ENCODE measurements at regions not wholly inside any gene's neighbourhood (a gene's known extent, or its start where the extent isn't known, plus 50 kb on each side); places are given as distances from the start of the nearest gene placed in this dataset.

DNA sequence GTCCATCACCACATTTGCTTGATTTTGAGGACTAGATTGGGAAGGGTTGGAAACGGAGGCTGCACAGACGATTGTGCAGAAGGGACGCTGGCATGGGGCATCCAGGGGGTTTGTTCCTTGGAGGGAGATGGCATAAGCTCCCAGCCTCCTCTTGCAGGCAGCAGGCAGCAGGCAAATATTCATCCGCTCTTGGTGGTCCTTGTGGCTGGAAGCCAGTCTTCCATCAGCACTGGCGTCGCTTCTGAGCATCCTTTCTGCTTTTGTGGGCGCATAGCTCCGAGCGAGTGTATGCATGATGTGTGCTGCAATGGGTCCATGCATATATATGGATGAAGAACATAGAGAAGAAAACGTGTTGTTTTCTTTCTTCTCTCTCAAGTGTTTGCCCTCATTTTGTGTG is 166.1 kb upstream of the NTM start:
- H4K20me1 ChIP-seq (ENCODE audit: control insufficient read depth, extremely low read depth, insufficient read depth, low read length) = no peaks in the 10 kb centered on the region
- no peak overlapping the region for H2AFZ ChIP-seq (ENCODE audit: low read length)
- no peak overlapping the region for H3K4me3 ChIP-seq (replicated peaks in 1 of 4; ENCODE audit: control extremely low read depth in 1 of 4, insufficient read depth in 1 of 4, low read depth in 3 of 4, low read length in 4 of 4)
- no peak for TF ChIP-seq EZH2 (IDR thresholded peaks at IDR 0.05; ENCODE audit: low read length, missing control alignments)
- TF ChIP-seq, protein P1, sequence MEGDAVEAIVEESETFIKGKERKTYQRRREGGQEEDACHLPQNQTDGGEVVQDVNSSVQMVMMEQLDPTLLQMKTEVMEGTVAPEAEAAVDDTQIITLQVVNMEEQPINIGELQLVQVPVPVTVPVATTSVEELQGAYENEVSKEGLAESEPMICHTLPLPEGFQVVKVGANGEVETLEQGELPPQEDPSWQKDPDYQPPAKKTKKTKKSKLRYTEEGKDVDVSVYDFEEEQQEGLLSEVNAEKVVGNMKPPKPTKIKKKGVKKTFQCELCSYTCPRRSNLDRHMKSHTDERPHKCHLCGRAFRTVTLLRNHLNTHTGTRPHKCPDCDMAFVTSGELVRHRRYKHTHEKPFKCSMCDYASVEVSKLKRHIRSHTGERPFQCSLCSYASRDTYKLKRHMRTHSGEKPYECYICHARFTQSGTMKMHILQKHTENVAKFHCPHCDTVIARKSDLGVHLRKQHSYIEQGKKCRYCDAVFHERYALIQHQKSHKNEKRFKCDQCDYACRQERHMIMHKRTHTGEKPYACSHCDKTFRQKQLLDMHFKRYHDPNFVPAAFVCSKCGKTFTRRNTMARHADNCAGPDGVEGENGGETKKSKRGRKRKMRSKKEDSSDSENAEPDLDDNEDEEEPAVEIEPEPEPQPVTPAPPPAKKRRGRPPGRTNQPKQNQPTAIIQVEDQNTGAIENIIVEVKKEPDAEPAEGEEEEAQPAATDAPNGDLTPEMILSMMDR (conservative IDR thresholded peaks at IDR 0.05 in 1 of 2, IDR thresholded peaks at IDR 0.05 in 1 of 2; ENCODE audit: low read depth in 1 of 2, low read length in 2 of 2) = no peak
- no peaks in the 10 kb centered on the region for H3K4me1 ChIP-seq (ENCODE audit: control insufficient read depth, extremely low read depth, insufficient read depth, low read length)
- H3K36me3 ChIP-seq (ENCODE audit: control insufficient read depth, insufficient read depth, low read length) = no peaks in the 10 kb centered on the region
- no peak overlapping the region for H3K9ac ChIP-seq (ENCODE audit: insufficient read depth, low read length)
- H3K27me3 ChIP-seq (ENCODE audit: control insufficient read depth, insufficient read depth, low read length) = no peaks in the 10 kb centered on the region
- no peak for DNase-seq (ENCODE audit: low read depth in 2 of 2)
- H3K27ac ChIP-seq (ENCODE audit: insufficient read depth, low read length) = no peak overlapping the region
- no peaks in the 10 kb centered on the region for H3K79me2 ChIP-seq (ENCODE audit: control insufficient read depth, insufficient read depth, low read length)
- no peak overlapping the region for H3K4me2 ChIP-seq (ENCODE audit: extremely low read depth, insufficient read depth, low read length)
- no peaks in the 10 kb centered on the region for H3K9me3 ChIP-seq (ENCODE audit: control insufficient read depth, insufficient read depth, low read depth, low read length)

DNA sequence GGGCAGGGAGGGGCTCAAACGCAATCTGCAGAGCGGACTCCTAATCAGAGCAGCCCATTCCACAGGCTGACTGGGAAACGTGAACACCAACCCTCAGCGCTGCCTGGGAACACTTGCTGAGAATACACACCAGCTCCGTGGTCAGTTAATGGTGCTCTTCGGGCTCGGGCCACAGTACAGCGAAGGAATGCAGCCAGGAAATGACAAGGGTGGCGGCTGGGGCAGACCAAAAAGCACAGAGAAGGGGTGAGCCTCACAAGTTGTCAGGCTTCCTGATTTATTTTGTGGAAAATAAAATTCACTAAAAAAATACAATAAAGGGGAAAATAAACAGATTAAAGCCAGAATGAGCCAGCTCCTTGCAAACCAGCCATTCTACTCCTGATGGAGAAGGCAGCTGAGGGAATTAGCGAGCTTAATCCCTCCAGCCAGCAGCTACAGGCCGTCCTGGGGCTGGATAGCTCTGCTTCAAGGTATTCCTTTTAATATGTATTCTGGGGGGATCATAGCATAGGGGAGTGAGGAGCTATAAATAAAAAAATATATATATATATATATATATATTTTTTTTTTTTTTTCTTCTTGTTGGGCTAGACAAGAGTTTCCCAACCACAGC is 165.5 kb upstream of the NTM start:
- Histone ChIP-seq H3K27ac (ENCODE audit: insufficient read depth, low read length) (no peak overlapping the region), H3K9ac (ENCODE audit: insufficient read depth, low read length) (no peak overlapping the region), H3K4me3 (replicated peaks in 1 of 4; ENCODE audit: control extremely low read depth in 1 of 4, insufficient read depth in 1 of 4, low read depth in 3 of 4, low read length in 4 of 4) (no peak overlapping the region), H3K27me3 (ENCODE audit: control insufficient read depth, insufficient read depth, low read length) (no peaks in the 10 kb centered on the region), H3K36me3 (ENCODE audit: control insufficient read depth, insufficient read depth, low read length) (no peaks in the 10 kb centered on the region), H2AFZ (ENCODE audit: low read length) (no peak overlapping the region), H3K4me2 (ENCODE audit: extremely low read depth, insufficient read depth, low read length) (no peak overlapping the region), H3K4me1 (ENCODE audit: control insufficient read depth, extremely low read depth, insufficient read depth, low read length) (no peaks in the 10 kb centered on the region), H3K9me3 (ENCODE audit: control insufficient read depth, insufficient read depth, low read depth, low read length) (no peaks in the 10 kb centered on the region), H4K20me1 (ENCODE audit: control insufficient read depth, extremely low read depth, insufficient read depth, low read length) (no peaks in the 10 kb centered on the region), H3K79me2 (ENCODE audit: control insufficient read depth, insufficient read depth, low read length) (no peaks in the 10 kb centered on the region)
- TF ChIP-seq EZH2 (IDR thresholded peaks at IDR 0.05; ENCODE audit: low read length, missing control alignments) = no peak
- TF ChIP-seq, protein P1 (conservative IDR thresholded peaks at IDR 0.05 in 1 of 2, IDR thresholded peaks at IDR 0.05 in 1 of 2; ENCODE audit: low read depth in 1 of 2, low read length in 2 of 2) = no peak
- no peak for DNase-seq (ENCODE audit: low read depth in 2 of 2)

DNA sequence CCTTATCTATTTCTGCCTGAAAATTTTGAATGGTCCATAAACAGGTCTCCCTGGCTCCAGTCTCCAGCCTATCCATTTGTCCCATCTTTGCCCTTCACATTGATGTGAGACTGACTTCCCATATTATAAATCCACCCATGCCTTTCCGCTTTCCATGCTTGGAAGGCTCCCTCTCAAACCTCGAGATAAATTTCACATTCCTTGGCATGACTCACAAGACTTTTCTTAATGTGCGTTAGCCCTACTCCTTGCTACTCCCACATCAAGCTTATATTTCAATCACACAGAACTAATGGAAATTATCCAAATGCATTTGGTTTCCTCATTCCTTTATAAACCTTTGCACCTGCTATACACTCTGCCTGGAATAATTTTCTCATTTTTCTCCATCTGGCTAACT is 163.7 kb upstream of the NTM start:
- Histone ChIP-seq H3K9me3 (ENCODE audit: control insufficient read depth, insufficient read depth, low read depth, low read length) (no peaks in the 10 kb centered on the region), H3K79me2 (ENCODE audit: control insufficient read depth, insufficient read depth, low read length) (no peaks in the 10 kb centered on the region), H3K4me1 (ENCODE audit: control insufficient read depth, extremely low read depth, insufficient read depth, low read length) (no peaks in the 10 kb centered on the region), H3K9ac (ENCODE audit: insufficient read depth, low read length) (no peak overlapping the region), H3K4me3 (replicated peaks in 1 of 4; ENCODE audit: control extremely low read depth in 1 of 4, insufficient read depth in 1 of 4, low read depth in 3 of 4, low read length in 4 of 4) (no peak overlapping the region), H3K27me3 (ENCODE audit: control insufficient read depth, insufficient read depth, low read length) (no peaks in the 10 kb centered on the region), H2AFZ (ENCODE audit: low read length) (no peak overlapping the region), H3K4me2 (ENCODE audit: extremely low read depth, insufficient read depth, low read length) (no peak overlapping the region), H4K20me1 (ENCODE audit: control insufficient read depth, extremely low read depth, insufficient read depth, low read length) (no peaks in the 10 kb centered on the region), H3K36me3 (ENCODE audit: control insufficient read depth, insufficient read depth, low read length) (no peaks in the 10 kb centered on the region), H3K27ac (ENCODE audit: insufficient read depth, low read length) (no peak overlapping the region)
- no peak for TF ChIP-seq EZH2 (IDR thresholded peaks at IDR 0.05; ENCODE audit: low read length, missing control alignments)
- TF ChIP-seq, protein P1 (conservative IDR thresholded peaks at IDR 0.05 in 1 of 2, IDR thresholded peaks at IDR 0.05 in 1 of 2; ENCODE audit: low read depth in 1 of 2, low read length in 2 of 2) = no peak
- DNase-seq (ENCODE audit: low read depth in 2 of 2) = peak in 1 of 2 donors; percentile 19
